MM.1S (cell line): ENCODE measurements at regions not wholly inside any gene's neighbourhood (a gene's known extent, or its start where the extent isn't known, plus 50 kb on each side); places are given as distances from the start of the nearest gene placed in this dataset.

Experiments used
- CTCF ChIP-seq: fragments of 300-600 bp; sonication (generic); IDR thresholded peaks from 2 replicates; pipeline ENCODE4 v1.5.1; 2016; ENCODE audit warnings: antibody characterized with exemption, low read length, mixed read lengths
- EZH2 ChIP-seq: fragments of 300-600 bp; sonication (generic); optimal IDR thresholded peaks from 2 replicates; pipeline ENCODE3; 2017; ENCODE audit warnings: low read depth, mild to moderate bottlenecking, antibody characterized with exemption, low read length, mixed read lengths

- no peak for TF ChIP-seq CTCF
- no peak for TF ChIP-seq EZH2
Observed at GRCh38 chr13:81986308-81986707, 1645.4 kb upstream of the SPRY2 start.
